ENCODE measurements at regions not wholly inside any gene's neighbourhood (a gene's known extent, or its start where the extent isn't known, plus 50 kb on each side); places are given as distances from the start of the nearest gene placed in this dataset.
A peak's percentile ranks its signal among the peaks of the same experiment; 100 is the strongest.

GRCh38 chr21:27306791-27307775, 340.2 kb upstream of the ADAMTS5 start:
- Histone ChIP-seq H3K4me1 (no peaks in the 10 kb centered on the region), H3K27me3 (no peaks in the 10 kb centered on the region), H3K27ac (peak overlapping the region; percentile 28), H3K36me3 (no peaks in the 10 kb centered on the region), H3K4me3 (no peak overlapping the region), H3K9me3 (no peaks in the 10 kb centered on the region)
- intact Hi-C loops (cut with DNase I): no loop called here
- TF ChIP-seq POLR2A (IDR thresholded peaks at IDR 0.05): no peak
- TF ChIP-seq POLR2AphosphoS5 (IDR thresholded peaks at IDR 0.05; ENCODE audit: insufficient read depth in 1 of 2, low read depth in 1 of 2): no peak
- TF ChIP-seq CTCF (IDR thresholded peaks at IDR 0.05): no peak
- no peak for DNase-seq (ENCODE audit: extremely low spot score in 2 of 2)

GRCh38 chr21:27306206-27306605, 339.3 kb upstream of the ADAMTS5 start:
- peak overlapping the region; percentile 15 for H3K27ac ChIP-seq
- no peak for TF ChIP-seq POLR2AphosphoS5 (IDR thresholded peaks at IDR 0.05; ENCODE audit: insufficient read depth in 1 of 2, low read depth in 1 of 2)
- no peak for TF ChIP-seq CTCF (IDR thresholded peaks at IDR 0.05)
- TF ChIP-seq POLR2A (IDR thresholded peaks at IDR 0.05): no peak

GRCh38 chr21:27301220-27301619, 334.3 kb upstream of the ADAMTS5 start:
- no peak for TF ChIP-seq POLR2A (IDR thresholded peaks at IDR 0.05)
- TF ChIP-seq POLR2AphosphoS5 (IDR thresholded peaks at IDR 0.05; ENCODE audit: insufficient read depth in 1 of 2, low read depth in 1 of 2): no peak
- no peak for TF ChIP-seq CTCF (IDR thresholded peaks at IDR 0.05)
- DNase-seq (ENCODE audit: extremely low spot score in 2 of 2): no peak
- Histone ChIP-seq H3K27me3 (no peaks in the 10 kb centered on the region), H3K9me3 (no peaks in the 10 kb centered on the region), H3K36me3 (no peaks in the 10 kb centered on the region), H3K4me1 (no peaks in the 10 kb centered on the region), H3K27ac (no peak overlapping the region), H3K4me3 (no peak overlapping the region)
- intact Hi-C loops (cut with DNase I): no loop called here

More at GRCh38 chr21:27306206-27306605, 339.3 kb upstream of the ADAMTS5 start:
- no peak overlapping the region for H3K4me3 ChIP-seq
- intact Hi-C loops (cut with DNase I): no loop called here
- no peaks in the 10 kb centered on the region for H3K9me3 ChIP-seq
- no peak for DNase-seq (ENCODE audit: extremely low spot score in 2 of 2)
- H3K36me3 ChIP-seq: no peaks in the 10 kb centered on the region
- H3K27me3 ChIP-seq: no peaks in the 10 kb centered on the region
- no peaks in the 10 kb centered on the region for H3K4me1 ChIP-seq

GRCh38 chr21:27300770-27301169, 333.9 kb upstream of the ADAMTS5 start:
- no peak overlapping the region for H3K27ac ChIP-seq
- no peak overlapping the region for H3K4me3 ChIP-seq
- no peaks in the 10 kb centered on the region for H3K27me3 ChIP-seq
- H3K4me1 ChIP-seq: no peaks in the 10 kb centered on the region
- no peaks in the 10 kb centered on the region for H3K9me3 ChIP-seq
- TF ChIP-seq POLR2A (IDR thresholded peaks at IDR 0.05) (no peak), POLR2AphosphoS5 (IDR thresholded peaks at IDR 0.05; ENCODE audit: insufficient read depth in 1 of 2, low read depth in 1 of 2) (no peak), CTCF (IDR thresholded peaks at IDR 0.05) (no peak)
- DNase-seq (ENCODE audit: extremely low spot score in 2 of 2): no peak
- H3K36me3 ChIP-seq: no peaks in the 10 kb centered on the region
- intact Hi-C loops (cut with DNase I): no loop called here

- no peak for TF ChIP-seq POLR2AphosphoS5 (IDR thresholded peaks at IDR 0.05; ENCODE audit: insufficient read depth in 1 of 2, low read depth in 1 of 2)
- TF ChIP-seq POLR2A (IDR thresholded peaks at IDR 0.05): no peak
- no peak for TF ChIP-seq CTCF (IDR thresholded peaks at IDR 0.05)
- H3K27me3 ChIP-seq: no peaks in the 10 kb centered on the region
- H3K36me3 ChIP-seq: no peaks in the 10 kb centered on the region
- H3K27ac ChIP-seq: no peak overlapping the region
- intact Hi-C loops (cut with DNase I): no loop called here
- no peaks in the 10 kb centered on the region for H3K4me1 ChIP-seq
- no peak for DNase-seq (ENCODE audit: extremely low spot score in 2 of 2)
- no peak overlapping the region for H3K4me3 ChIP-seq
- no peaks in the 10 kb centered on the region for H3K9me3 ChIP-seq
Measured at GRCh38 chr21:27298465-27298864, 331.6 kb upstream of the ADAMTS5 start.

All from vagina (tissue), 2 donors.